ENCODE measurements at regions not wholly inside any gene's neighbourhood (a gene's known extent, or its start where the extent isn't known, plus 50 kb on each side); places are given as distances from the start of the nearest gene placed in this dataset.

DNA sequence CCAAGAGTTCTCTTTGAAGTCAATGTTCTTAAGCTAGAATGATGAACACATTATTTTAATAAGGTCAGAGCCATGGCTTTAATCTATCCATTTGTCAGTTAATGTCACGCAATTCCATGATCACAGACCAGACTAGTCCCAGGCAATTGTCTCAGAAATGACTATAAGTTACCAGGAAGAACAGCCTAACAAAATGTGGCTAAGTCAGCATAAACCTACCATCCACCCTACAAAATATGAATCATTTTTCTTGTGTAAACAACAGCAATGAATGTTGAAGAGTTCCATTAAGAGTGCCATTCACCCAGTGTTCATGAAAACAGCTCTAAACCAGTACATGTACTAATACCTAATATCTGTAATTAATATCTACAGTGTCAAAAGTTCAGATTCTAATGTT is 127.5 kb downstream of the KCTD12 start:
- no peak for DNase-seq
- ATAC-seq: no peak
- intact Hi-C loops (cut with micrococcal nuclease): no loop called here

DNA sequence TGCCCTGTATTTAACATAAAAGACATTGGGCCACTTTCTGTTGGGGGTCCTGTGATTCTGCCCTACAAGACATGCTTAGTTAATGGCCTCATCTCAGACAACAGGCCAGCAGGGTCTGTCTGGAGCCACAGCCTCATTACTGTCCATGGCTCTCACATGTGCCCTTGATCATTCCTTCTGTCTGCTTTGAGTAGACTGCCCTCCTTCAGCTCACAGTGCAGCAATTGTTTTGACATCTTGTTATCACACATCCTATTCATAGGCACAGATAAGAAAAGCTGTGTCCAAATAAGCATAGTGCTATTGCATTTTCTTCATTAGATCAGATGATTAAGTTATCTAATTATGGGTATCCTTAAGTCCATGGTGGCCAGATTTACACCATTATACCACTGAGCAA is 127.9 kb downstream of the KCTD12 start:
- DNase-seq (no peak), ATAC-seq (no peak)
- intact Hi-C loops (cut with micrococcal nuclease): no loop called here

- intact Hi-C loops (cut with micrococcal nuclease): no loop called here
- DNase-seq (no peak), ATAC-seq (no peak)
Observed at GRCh38 chr13:76756451-76756850, 129.8 kb downstream of the KCTD12 start.

DNA sequence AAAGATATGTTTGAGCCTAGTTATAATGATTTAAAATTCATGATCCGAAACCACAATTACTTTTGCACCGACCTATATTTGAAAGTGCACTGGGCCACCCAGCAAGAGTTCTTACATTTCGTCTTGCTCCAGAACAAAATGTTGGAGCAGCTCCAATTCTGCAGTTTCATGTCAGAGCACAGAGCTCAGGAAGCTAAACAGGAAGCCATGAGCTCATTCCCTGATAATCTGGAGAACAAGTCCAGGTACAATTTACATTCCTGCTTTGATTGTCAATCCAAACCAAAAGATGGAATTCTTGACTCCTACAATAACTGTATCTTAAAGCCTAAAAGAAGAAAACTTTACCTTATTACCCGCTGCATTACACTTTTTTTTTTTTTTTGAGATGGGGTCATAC is 131.8 kb downstream of the KCTD12 start:
- intact Hi-C loops (cut with micrococcal nuclease): no loop called here
- DNase-seq (no peak), ATAC-seq (peak; percentile 83)

- no peak for ATAC-seq
- no peak for DNase-seq
- intact Hi-C loops (cut with micrococcal nuclease): no loop called here
Observed at GRCh38 chr13:76751278-76751677, 134.9 kb downstream of the KCTD12 start.

- ATAC-seq: no peak
- intact Hi-C loops (cut with micrococcal nuclease): no loop called here
Observed at GRCh38 chr13:76750126-76750525, 136.1 kb downstream of the KCTD12 start.

DNA sequence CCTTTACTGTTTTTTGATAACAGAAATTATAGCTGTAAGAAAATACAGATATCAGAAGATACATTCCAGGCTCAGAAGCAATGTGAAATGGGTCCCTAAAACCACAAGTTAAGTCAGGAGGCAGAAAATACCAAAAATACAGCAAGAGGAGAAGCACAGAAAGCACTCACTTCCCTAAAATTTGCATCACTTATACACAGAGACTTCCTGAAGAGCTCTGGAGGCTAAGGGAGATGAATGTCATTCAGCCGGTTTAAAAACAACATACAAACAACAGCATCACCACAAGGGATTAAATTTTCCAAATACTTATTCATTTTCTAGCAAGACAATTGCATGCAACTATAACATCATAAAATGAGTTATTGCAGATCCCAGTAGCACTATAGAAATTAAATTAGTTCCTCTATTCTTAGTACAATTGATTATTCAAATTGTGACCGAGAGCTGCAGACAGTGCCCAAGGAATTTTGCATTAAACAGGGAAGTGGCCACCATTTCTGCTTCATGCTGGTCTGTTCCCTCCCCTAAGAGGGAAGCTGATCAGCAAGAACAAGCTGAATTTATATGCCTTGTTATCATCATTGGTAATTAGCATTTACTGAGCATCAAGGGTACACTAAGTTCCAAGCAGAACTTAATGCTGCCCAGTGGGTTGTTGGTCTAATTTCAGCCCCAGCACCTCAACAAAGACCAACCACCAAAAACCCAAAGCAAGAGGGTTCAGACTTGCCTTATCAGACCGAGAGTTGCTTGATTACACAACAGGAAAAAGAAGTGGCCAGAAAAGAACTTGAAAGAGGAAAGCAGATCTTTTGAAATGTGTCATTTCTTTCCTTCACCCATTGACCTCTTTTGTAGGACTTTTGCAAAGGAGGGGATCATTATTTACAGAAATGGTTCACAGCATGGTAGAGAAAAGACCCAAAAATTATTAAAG is 140.7 kb downstream of the KCTD12 start:
- intact Hi-C loops (cut with micrococcal nuclease): no loop called here
- no peak for DNase-seq
- ATAC-seq: peak; percentile 56

More at GRCh38 chr13:76750126-76750525, 136.1 kb downstream of the KCTD12 start:
- no peak for DNase-seq

- intact Hi-C loops (cut with micrococcal nuclease): no loop called here
- ATAC-seq (no peak), DNase-seq (no peak)
Observed at GRCh38 chr13:76741624-76742023, 144.6 kb downstream of the KCTD12 start.

GRCh38 chr13:76741046-76741445 is 145.2 kb downstream of the KCTD12 start:
- ATAC-seq: no peak
- DNase-seq: no peak
- intact Hi-C loops (cut with micrococcal nuclease): no loop called here

- ATAC-seq (no peak), DNase-seq (no peak)
- intact Hi-C loops (cut with micrococcal nuclease): no loop called here
Observed at GRCh38 chr13:76738616-76739015, 147.6 kb downstream of the KCTD12 start.

GRCh38 chr13:76737526-76737925 is 148.7 kb downstream of the KCTD12 start:
- intact Hi-C loops (cut with micrococcal nuclease): no loop called here
- ATAC-seq (no peak), DNase-seq (no peak)

GRCh38 chr13:76735641-76736040 is 150.6 kb downstream of the KCTD12 start:
- DNase-seq: no peak
- ATAC-seq: no peak
- intact Hi-C loops (cut with micrococcal nuclease): no loop called here

- intact Hi-C loops (cut with micrococcal nuclease): no loop called here
- DNase-seq: no peak
Observed at GRCh38 chr13:76733671-76734070, 152.5 kb downstream of the KCTD12 start.

GRCh38 chr13:76732367-76732766 is 153.8 kb downstream of the KCTD12 start:
- intact Hi-C loops (cut with micrococcal nuclease): no loop called here
- DNase-seq (no peak), ATAC-seq (no peak)

More at GRCh38 chr13:76733671-76734070, 152.5 kb downstream of the KCTD12 start:
- ATAC-seq: no peak

- DNase-seq: no peak
- peak; percentile 30 for ATAC-seq
- intact Hi-C loops (cut with micrococcal nuclease): no loop called here
Observed at GRCh38 chr13:76730220-76730619, 156.0 kb downstream of the KCTD12 start.

DNA sequence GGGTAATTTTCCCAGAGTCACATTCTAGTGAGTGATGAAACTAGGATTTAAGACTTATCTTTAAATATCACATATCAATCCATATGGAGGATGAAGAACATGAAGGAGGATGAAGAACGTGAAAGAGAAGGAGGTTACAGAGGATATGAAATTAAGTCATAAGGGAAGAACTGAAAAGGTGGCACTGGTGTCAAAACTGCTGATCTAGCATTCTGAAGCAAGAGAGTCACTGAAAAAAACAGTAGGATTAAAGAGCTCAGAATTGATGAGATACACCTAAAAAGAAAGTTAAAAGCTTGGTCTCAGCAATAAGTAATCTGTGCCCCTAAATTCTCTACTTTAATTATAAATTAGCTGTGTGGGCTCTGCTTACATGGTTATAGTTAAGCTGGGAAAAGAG is 156.5 kb downstream of the KCTD12 start:
- no peak for ATAC-seq
- no peak for DNase-seq
- intact Hi-C loops (cut with micrococcal nuclease): no loop called here

- DNase-seq: no peak
- intact Hi-C loops (cut with micrococcal nuclease): no loop called here
- no peak for ATAC-seq
Observed at GRCh38 chr13:76725896-76726295, 160.3 kb downstream of the KCTD12 start.

DNA sequence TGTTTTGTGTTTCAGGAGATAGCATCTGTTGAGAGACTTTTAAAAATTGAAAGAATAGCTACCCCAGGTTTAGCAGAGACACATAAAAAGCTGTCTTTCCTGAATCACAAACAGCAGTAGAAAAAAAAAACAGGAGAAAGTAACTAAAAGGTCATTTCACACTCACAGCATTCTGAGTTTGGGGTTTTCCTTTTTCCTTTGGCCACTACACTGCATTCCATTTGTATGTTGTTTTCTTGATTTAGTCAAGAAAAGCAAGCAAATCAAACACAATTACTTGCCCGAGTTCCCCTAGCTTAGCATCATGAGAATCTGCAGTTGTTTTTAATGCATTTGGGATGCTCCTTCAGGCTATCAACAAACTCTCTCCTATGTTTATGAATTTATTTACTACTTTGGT is 161.0 kb downstream of the KCTD12 start:
- ATAC-seq (no peak), DNase-seq (no peak)
- intact Hi-C loops (cut with micrococcal nuclease): no loop called here

GRCh38 chr13:76724421-76724820 is 161.8 kb downstream of the KCTD12 start:
- ATAC-seq: no peak
- DNase-seq: no peak
- intact Hi-C loops (cut with micrococcal nuclease): no loop called here

GRCh38 chr13:76723551-76724232 is 162.5 kb downstream of the KCTD12 start:
- DNase-seq (peak; percentile 25), ATAC-seq (peak; percentile 69)
- intact Hi-C loops (cut with micrococcal nuclease): no loop called here

GRCh38 chr13:76722782-76723181 is 163.4 kb downstream of the KCTD12 start:
- DNase-seq: no peak
- intact Hi-C loops (cut with micrococcal nuclease): no loop called here
- ATAC-seq: no peak

Data from left ventricle myocardium superior (tissue), 1 donor.